Parathyroid adenoma (tissue), 2 donors: ENCODE measurements at regions not wholly inside any gene's neighbourhood (a gene's known extent, or its start where the extent isn't known, plus 50 kb on each side); places are given as distances from the start of the nearest gene placed in this dataset.
A peak's percentile ranks its signal among the peaks of the same experiment; 100 is the strongest.
"Not testable (repeated sequence)": the region's sequence is repeated elsewhere in the genome, so short reads cannot be mapped to it uniquely, and the experiment has no call there.

ENCODE experiments used
- H2AFZ ChIP-seq: fragments of 300-600 bp; sonication (generic); one replicate; pipeline ENCODE4 v1.7.0; 2017; ENCODE audit warnings: antibody characterized with exemption, mild to moderate bottlenecking
- H3K27ac ChIP-seq: fragments of 300-600 bp; sonication (generic); one replicate; pipeline ENCODE4 v1.7.0; 2017
- H3K27me3 ChIP-seq: fragments of 300-600 bp; sonication (generic); one replicate; pipeline ENCODE4 v1.7.0; 2017; ENCODE audit warnings: low read length; ENCODE audit not compliant: control insufficient read depth, insufficient read depth
- H3K36me3 ChIP-seq: fragments of 300-600 bp; sonication (generic); one replicate; pipeline ENCODE4 v1.7.0; 2017; ENCODE audit warnings: low read length; ENCODE audit not compliant: control insufficient read depth, insufficient read depth
- H3K4me1 ChIP-seq: fragments of 300-600 bp; sonication (generic); one replicate; pipeline ENCODE4 v1.7.0; 2017; ENCODE audit warnings: control low read depth
- H3K4me2 ChIP-seq: fragments of 300-600 bp; sonication (generic); one replicate; pipeline ENCODE4 v1.7.0; 2017; ENCODE audit warnings: low read length
- H3K4me3 ChIP-seq: fragments of 300-600 bp; sonication (generic); one replicate; pipeline ENCODE4 v1.7.0; 2017; ENCODE audit warnings: low read depth, low read length
- H3K79me2 ChIP-seq: fragments of 300-600 bp; sonication (generic); one replicate; pipeline ENCODE4 v1.7.0; 2017; ENCODE audit warnings: control low read depth
- H3K9ac ChIP-seq: fragments of 300-600 bp; sonication (generic); one replicate; pipeline ENCODE4 v1.7.0; 2017; ENCODE audit warnings: mild to moderate bottlenecking
- H3K9me3 ChIP-seq: fragments of 300-600 bp; sonication (generic); one replicate; pipeline ENCODE4 v1.7.0; 2017; ENCODE audit warnings: low read length; ENCODE audit not compliant: control insufficient read depth
- TF ChIP-seq, protein P1 (sequence below): fragments of 300-600 bp; sonication (generic); IDR thresholded peaks from one replicate; pipeline ENCODE4 v1.7.0; 2017; ENCODE audit warnings: antibody characterized with exemption, mild to moderate bottlenecking
- donor health status: primary hyperparathyroidism.

GRCh38 chr9:82489201-82489821, 500.7 kb downstream of the SPATA31D1 start:
- TF ChIP-seq, protein P1, sequence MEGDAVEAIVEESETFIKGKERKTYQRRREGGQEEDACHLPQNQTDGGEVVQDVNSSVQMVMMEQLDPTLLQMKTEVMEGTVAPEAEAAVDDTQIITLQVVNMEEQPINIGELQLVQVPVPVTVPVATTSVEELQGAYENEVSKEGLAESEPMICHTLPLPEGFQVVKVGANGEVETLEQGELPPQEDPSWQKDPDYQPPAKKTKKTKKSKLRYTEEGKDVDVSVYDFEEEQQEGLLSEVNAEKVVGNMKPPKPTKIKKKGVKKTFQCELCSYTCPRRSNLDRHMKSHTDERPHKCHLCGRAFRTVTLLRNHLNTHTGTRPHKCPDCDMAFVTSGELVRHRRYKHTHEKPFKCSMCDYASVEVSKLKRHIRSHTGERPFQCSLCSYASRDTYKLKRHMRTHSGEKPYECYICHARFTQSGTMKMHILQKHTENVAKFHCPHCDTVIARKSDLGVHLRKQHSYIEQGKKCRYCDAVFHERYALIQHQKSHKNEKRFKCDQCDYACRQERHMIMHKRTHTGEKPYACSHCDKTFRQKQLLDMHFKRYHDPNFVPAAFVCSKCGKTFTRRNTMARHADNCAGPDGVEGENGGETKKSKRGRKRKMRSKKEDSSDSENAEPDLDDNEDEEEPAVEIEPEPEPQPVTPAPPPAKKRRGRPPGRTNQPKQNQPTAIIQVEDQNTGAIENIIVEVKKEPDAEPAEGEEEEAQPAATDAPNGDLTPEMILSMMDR: no peak
- H3K4me2 ChIP-seq: no peak overlapping the region
- H3K9me3 ChIP-seq: no peaks in the 10 kb centered on the region
- H3K36me3 ChIP-seq: no peaks in the 10 kb centered on the region
- H3K4me1 ChIP-seq: no peaks in the 10 kb centered on the region
- H2AFZ ChIP-seq: no peak overlapping the region
- no peaks in the 10 kb centered on the region for H3K79me2 ChIP-seq
- no peak overlapping the region for H3K9ac ChIP-seq
- H3K4me3 ChIP-seq: no peak overlapping the region
- peak overlapping the region; percentile 59 for H3K27ac ChIP-seq
- no peaks in the 10 kb centered on the region for H3K27me3 ChIP-seq

- H3K4me1 ChIP-seq: no peaks in the 10 kb centered on the region
- H3K9ac ChIP-seq: no peak overlapping the region
- H3K4me2 ChIP-seq: no peak overlapping the region
- H3K9me3 ChIP-seq: no peaks in the 10 kb centered on the region
- no peak overlapping the region for H3K4me3 ChIP-seq
- H3K27me3 ChIP-seq: no peaks in the 10 kb centered on the region
- peak overlapping the region; percentile 53 for H3K27ac ChIP-seq
- no peak overlapping the region for H2AFZ ChIP-seq
- TF ChIP-seq, protein P1: no peak
- H3K36me3 ChIP-seq: no peaks in the 10 kb centered on the region
- no peaks in the 10 kb centered on the region for H3K79me2 ChIP-seq
These were observed 501.5 kb downstream of the SPATA31D1 start for GRCh38 chr9:82490019-82490499.

GRCh38 chr9:82490821-82491220, 502.2 kb downstream of the SPATA31D1 start:
- not testable (repeated sequence) for H3K36me3 ChIP-seq, H3K27ac ChIP-seq, H3K9me3 ChIP-seq, H2AFZ ChIP-seq, H3K9ac ChIP-seq, H3K27me3 ChIP-seq, H3K4me1 ChIP-seq, H3K4me3 ChIP-seq, H3K4me2 ChIP-seq, H3K79me2 ChIP-seq

DNA sequence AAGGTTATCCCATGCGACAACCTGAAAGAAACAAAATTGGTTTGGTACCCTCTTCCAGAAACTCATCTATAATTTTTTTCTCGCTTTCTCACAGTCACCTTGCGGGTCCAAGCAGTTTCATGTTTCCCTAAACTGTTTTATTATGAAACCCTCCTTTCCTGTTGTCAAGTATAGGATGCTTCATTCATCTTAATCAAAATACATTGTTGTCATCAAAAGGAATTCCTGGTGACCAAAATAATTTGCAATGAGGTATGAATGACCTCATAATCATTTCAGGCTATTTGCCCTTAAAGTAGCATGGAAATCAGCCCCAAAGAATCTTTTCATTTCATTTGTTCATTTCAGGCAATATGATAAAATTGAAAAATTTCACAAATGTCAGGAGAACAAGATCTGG, 503.0 kb downstream of the SPATA31D1 start:
- Histone ChIP-seq H3K4me2 (no peak overlapping the region), H3K27ac (no peak overlapping the region), H3K9me3 (no peaks in the 10 kb centered on the region), H3K4me1 (no peaks in the 10 kb centered on the region), H2AFZ (no peak overlapping the region), H3K79me2 (no peaks in the 10 kb centered on the region), H3K27me3 (no peaks in the 10 kb centered on the region), H3K9ac (no peak overlapping the region), H3K36me3 (no peaks in the 10 kb centered on the region), H3K4me3 (no peak overlapping the region)
- TF ChIP-seq, protein P1: no peak

DNA sequence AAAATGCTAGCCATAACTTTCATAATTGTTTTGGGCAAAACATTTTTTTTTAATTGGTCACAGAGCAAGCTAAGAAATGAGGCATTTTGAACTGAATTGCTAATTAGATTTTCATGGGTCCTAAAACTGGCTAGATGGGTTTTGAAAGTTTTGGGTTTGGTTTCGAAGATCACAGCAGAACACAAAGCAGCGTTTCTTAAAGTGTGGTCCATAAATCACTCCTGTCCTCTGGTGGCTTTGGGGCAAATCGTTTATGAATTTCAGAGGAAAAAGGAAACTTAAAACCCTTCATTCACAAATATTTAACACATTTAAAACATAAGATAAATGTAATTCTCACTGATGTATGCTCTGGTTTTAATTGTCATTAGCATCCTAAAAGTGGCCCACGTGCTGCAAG, 503.7 kb downstream of the SPATA31D1 start:
- Histone ChIP-seq H3K9ac (no peak overlapping the region), H2AFZ (no peak overlapping the region)

More for the DNA sequence above, 503.7 kb downstream of the SPATA31D1 start:
- H3K27ac ChIP-seq: no peak overlapping the region
- no peak overlapping the region for H3K4me3 ChIP-seq
- no peak overlapping the region for H3K4me2 ChIP-seq
- TF ChIP-seq, protein P1: no peak
- H3K9me3 ChIP-seq: no peaks in the 10 kb centered on the region
- no peaks in the 10 kb centered on the region for H3K27me3 ChIP-seq
- H3K36me3 ChIP-seq: no peaks in the 10 kb centered on the region
- H3K4me1 ChIP-seq: no peaks in the 10 kb centered on the region
- no peaks in the 10 kb centered on the region for H3K79me2 ChIP-seq
